ENCODE measurements at regions not wholly inside any gene's neighbourhood (a gene's known extent, or its start where the extent isn't known, plus 50 kb on each side); places are given as distances from the start of the nearest gene placed in this dataset.
A peak's percentile ranks its signal among the peaks of the same experiment; 100 is the strongest.

GRCh38 chr9:12975496-12975895 is 200.7 kb downstream of the LURAP1L start:
- Histone ChIP-seq H3K9ac (ENCODE audit: low read depth, low read length) (no peak overlapping the region), H4K20me1 (ENCODE audit: insufficient read depth, low read length) (no peaks in the 10 kb centered on the region), H2AFZ (ENCODE audit: low read depth, low read length) (no peak overlapping the region), H3K79me2 (ENCODE audit: insufficient read depth, low read length) (no peaks in the 10 kb centered on the region), H3K4me3 (ENCODE audit: low read depth in 1 of 2, low read length in 2 of 2) (no peak overlapping the region), H3K36me3 (ENCODE audit: insufficient read depth, low read length) (no peaks in the 10 kb centered on the region), H3K9me3 (ENCODE audit: insufficient read depth, low read length, severe bottlenecking) (no peaks in the 10 kb centered on the region), H3K27ac (ENCODE audit: low read length) (no peak overlapping the region), H3K27me3 (ENCODE audit: insufficient read depth, low read length, poor library complexity) (no peaks in the 10 kb centered on the region), H3K4me2 (ENCODE audit: insufficient read depth, low read length) (no peak overlapping the region), H3K4me1 (ENCODE audit: insufficient read depth, low read length) (peaks cover 24% of the 10 kb centered on the region)
- no peak for DNase-seq
- ATAC-seq (ENCODE audit: insufficient read depth, low read depth), result no peak
- TF ChIP-seq CTCF (IDR thresholded peaks at IDR 0.05; ENCODE audit: borderline replicate concordance, extremely low read depth, low read length, poor library complexity, severe bottlenecking) (no peak), EZH2 (IDR thresholded peaks at IDR 0.05; ENCODE audit: borderline replicate concordance, low read depth, low read length, severe bottlenecking) (no peak)

- TF ChIP-seq EZH2 (IDR thresholded peaks at IDR 0.05; ENCODE audit: borderline replicate concordance, low read depth, low read length, severe bottlenecking), result no peak
- no peak for TF ChIP-seq CTCF (IDR thresholded peaks at IDR 0.05; ENCODE audit: borderline replicate concordance, extremely low read depth, low read length, poor library complexity, severe bottlenecking)
- Histone ChIP-seq H3K4me1 (ENCODE audit: insufficient read depth, low read length) (no peaks in the 10 kb centered on the region), H3K27ac (ENCODE audit: low read length) (no peak overlapping the region), H3K4me2 (ENCODE audit: insufficient read depth, low read length) (no peak overlapping the region), H2AFZ (ENCODE audit: low read depth, low read length) (no peak overlapping the region), H3K9me3 (ENCODE audit: insufficient read depth, low read length, severe bottlenecking) (no peaks in the 10 kb centered on the region), H4K20me1 (ENCODE audit: insufficient read depth, low read length) (no peaks in the 10 kb centered on the region), H3K9ac (ENCODE audit: low read depth, low read length) (no peak overlapping the region), H3K27me3 (ENCODE audit: insufficient read depth, low read length, poor library complexity) (no peaks in the 10 kb centered on the region), H3K4me3 (ENCODE audit: low read depth in 1 of 2, low read length in 2 of 2) (no peak overlapping the region), H3K36me3 (ENCODE audit: insufficient read depth, low read length) (no peaks in the 10 kb centered on the region), H3K79me2 (ENCODE audit: insufficient read depth, low read length) (no peaks in the 10 kb centered on the region)
- DNase-seq (no peak), ATAC-seq (ENCODE audit: insufficient read depth, low read depth) (no peak)
Measured at GRCh38 chr9:12980085-12980851, 205.4 kb downstream of the LURAP1L start.

GRCh38 chr9:12988258-12988657 is 213.4 kb downstream of the LURAP1L start:
- no peaks in the 10 kb centered on the region for H4K20me1 ChIP-seq (ENCODE audit: insufficient read depth, low read length)
- H3K27me3 ChIP-seq (ENCODE audit: insufficient read depth, low read length, poor library complexity), result no peaks in the 10 kb centered on the region
- H2AFZ ChIP-seq (ENCODE audit: low read depth, low read length), result no peak overlapping the region
- H3K4me1 ChIP-seq (ENCODE audit: insufficient read depth, low read length), result no peaks in the 10 kb centered on the region
- no peaks in the 10 kb centered on the region for H3K36me3 ChIP-seq (ENCODE audit: insufficient read depth, low read length)
- H3K4me2 ChIP-seq (ENCODE audit: insufficient read depth, low read length), result no peak overlapping the region
- TF ChIP-seq EZH2 (IDR thresholded peaks at IDR 0.05; ENCODE audit: borderline replicate concordance, low read depth, low read length, severe bottlenecking) (no peak), CTCF (IDR thresholded peaks at IDR 0.05; ENCODE audit: borderline replicate concordance, extremely low read depth, low read length, poor library complexity, severe bottlenecking) (peak; percentile 4)
- ATAC-seq (ENCODE audit: insufficient read depth, low read depth), result no peak
- no peaks in the 10 kb centered on the region for H3K79me2 ChIP-seq (ENCODE audit: insufficient read depth, low read length)
- H3K9me3 ChIP-seq (ENCODE audit: insufficient read depth, low read length, severe bottlenecking), result no peaks in the 10 kb centered on the region
- H3K27ac ChIP-seq (ENCODE audit: low read length), result no peak overlapping the region
- H3K4me3 ChIP-seq (ENCODE audit: low read depth in 1 of 2, low read length in 2 of 2), result no peak overlapping the region
- H3K9ac ChIP-seq (ENCODE audit: low read depth, low read length), result no peak overlapping the region
- no peak for DNase-seq

All from DND-41 (cell line).